GM21825 (cell line): ENCODE measurements at regions not wholly inside any gene's neighbourhood (a gene's known extent, or its start where the extent isn't known, plus 50 kb on each side); places are given as distances from the start of the nearest gene placed in this dataset.
"Not testable (repeated sequence)": the region's sequence is repeated elsewhere in the genome, so short reads cannot be mapped to it uniquely, and the experiment has no call there.

ENCODE experiments used
- ATAC-seq: cut with Tn5 transposase; IDR thresholded peaks from one replicate; pipeline ENCODE4 v1.9.1; 2021; ENCODE audit warnings: mild to moderate bottlenecking, moderate library complexity; ENCODE audit not compliant: unreplicated experiment

- ATAC-seq = no peak
Observed at GRCh38 chr1:81304187-81304586, 496.5 kb upstream of the ADGRL2 start.

- no peak for ATAC-seq
Observed at GRCh38 chr1:81299892-81300291, 500.8 kb upstream of the ADGRL2 start.

- no peak for ATAC-seq
Observed at GRCh38 chr1:81298266-81298665, 502.5 kb upstream of the ADGRL2 start.

DNA sequence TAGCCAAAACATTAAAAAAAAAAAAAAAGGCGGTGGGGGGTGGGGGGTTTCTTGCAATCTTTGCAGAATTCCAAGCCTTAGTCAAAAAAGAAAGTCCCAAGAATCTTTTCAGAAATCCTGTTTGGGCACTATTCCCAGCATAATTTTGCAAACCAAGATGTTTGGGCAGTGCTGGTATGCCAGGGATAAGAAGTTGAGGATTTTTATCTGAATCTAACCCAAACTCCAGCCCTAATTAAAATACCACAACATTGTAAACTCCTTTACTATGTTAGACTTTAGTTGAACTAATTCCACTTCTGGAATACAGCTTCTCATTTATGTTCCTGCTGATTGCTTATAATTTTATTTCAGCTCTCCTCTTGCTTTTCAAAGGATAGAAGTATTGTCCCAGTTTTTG, 504.1 kb upstream of the ADGRL2 start:
- ATAC-seq = no peak

DNA sequence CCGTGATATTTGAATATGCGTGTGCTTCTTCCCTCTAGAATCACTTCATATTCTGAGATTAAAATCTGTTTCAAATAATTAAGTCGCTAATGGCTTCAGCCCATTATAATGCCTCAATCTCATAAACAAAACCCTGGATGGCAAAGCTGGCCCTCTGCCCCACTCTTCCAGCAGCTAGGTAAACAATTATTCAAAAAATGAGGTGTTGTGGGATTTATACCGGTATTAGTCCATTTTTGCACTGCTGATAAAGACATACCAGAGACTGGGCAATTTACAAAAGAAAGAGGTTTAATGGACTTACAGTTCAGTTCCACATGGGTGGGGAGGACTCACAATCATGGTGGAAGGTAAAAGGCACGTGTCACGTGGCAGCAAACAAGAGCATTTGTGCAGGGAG, 510.4 kb upstream of the ADGRL2 start:
- no peak for ATAC-seq

DNA sequence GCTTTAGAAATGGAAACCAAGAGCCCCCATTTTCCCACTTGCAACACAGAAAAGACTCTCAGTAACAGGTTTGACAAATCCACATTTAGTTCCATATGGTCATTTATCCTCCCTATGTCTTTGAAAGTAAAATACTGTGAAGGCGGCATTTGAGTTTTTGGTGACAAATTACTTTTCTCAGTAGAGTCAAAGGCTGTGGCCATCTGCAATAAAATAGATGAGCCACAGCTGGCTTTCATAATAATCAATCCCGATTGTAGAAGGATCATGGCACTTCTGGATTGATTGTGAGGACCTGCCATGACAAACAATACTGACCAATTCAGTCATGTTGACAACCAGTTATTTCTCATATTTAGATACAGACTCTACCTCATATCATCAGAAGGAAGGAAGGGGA, 512.0 kb upstream of the ADGRL2 start:
- ATAC-seq = no peak

DNA sequence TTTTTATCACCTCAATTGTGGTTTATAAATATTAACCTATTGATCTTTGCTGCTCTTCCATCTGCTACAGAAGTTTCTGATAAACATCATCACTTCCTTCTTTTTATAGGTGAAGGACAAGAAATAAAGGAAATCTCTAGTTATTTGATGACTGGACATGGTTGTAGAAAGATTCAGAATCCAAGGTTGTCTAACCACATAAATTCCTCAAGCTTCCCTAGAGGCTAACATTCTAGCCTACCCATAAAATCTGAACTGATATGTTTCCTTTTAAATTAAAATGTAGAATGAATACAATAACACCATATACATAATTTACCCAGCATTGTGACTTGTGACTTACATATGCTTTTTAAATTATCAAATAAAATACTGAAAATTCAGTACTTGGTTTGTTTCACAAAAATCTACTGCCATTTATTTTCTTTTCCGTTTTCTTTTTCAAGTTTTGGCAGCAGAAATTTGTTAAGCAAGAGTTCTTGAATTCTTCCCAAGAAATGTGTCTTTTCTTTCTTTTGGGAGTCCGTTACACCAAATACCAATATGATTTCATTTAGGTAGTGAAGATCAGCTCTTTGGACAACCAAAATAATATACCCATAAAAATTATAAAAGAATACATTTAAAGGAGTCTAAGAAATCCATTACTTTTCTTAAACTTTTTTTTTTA, 513.2 kb upstream of the ADGRL2 start:
- no peak for ATAC-seq

GRCh38 chr1:81270051-81270450, 530.7 kb upstream of the ADGRL2 start:
- ATAC-seq = no peak

GRCh38 chr1:81264976-81265375, 535.8 kb upstream of the ADGRL2 start:
- ATAC-seq = no peak

- ATAC-seq = no peak
Observed at GRCh38 chr1:81259625-81260411, 540.9 kb upstream of the ADGRL2 start.

DNA sequence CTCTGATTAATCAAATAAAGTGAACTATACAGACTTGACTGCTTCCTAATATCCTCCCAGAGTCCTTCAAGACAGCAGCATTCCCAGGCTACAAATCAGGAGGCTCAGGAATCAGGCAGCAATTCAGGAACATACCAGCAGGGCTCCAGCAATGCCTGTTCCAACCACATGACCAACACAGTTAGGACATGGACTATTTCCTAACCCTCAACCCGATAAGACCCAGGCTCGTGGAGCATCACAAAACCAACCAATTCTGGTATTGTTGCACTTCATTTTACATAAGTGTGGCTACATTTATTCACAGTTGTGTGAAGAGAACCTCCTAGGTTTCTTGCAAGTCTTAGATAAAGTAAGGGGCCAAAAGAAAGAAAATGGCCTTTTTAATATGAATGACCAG, 546.2 kb upstream of the ADGRL2 start:
- no peak for ATAC-seq

DNA sequence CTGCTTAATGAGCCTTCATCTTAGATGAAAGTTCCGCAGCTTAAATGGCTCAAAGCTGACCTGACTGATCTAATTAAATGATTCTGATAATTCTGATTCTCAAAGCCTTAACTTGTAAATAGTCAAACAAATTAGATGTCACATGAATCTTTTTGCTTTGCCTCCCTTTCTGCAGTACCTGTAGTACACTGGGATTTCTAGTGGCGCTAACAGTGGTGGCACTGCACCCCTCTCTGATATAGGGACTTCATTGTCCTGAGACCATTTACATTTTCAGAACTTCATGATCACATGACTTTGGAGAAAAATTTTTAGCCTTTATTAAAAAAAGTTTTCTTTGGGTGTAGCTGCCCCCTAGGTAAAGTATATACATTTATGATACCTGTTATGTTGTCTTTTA, 546.7 kb upstream of the ADGRL2 start:
- no peak for ATAC-seq

- ATAC-seq = no peak
Observed at GRCh38 chr1:81252471-81253151, 548.1 kb upstream of the ADGRL2 start.

DNA sequence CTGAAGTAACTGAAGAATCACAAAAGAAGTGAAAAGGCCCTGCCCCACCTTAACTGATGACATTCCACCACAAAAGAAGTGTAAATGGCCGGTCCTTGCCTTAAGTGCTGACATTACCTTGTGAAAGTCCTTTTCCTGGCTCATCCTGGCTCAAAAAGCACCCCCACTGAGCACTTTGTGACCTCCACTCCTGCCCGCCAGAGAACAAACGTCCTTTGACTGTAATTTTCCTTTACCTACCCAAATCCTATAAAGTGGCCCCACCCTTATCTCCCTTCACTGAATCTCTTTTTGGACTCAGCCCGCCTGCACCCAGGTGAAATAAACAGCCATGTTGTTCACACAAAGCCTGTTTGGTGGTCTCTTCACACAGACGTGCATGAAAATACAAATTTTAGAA, 549.9 kb upstream of the ADGRL2 start:
- not testable (repeated sequence) for ATAC-seq

DNA sequence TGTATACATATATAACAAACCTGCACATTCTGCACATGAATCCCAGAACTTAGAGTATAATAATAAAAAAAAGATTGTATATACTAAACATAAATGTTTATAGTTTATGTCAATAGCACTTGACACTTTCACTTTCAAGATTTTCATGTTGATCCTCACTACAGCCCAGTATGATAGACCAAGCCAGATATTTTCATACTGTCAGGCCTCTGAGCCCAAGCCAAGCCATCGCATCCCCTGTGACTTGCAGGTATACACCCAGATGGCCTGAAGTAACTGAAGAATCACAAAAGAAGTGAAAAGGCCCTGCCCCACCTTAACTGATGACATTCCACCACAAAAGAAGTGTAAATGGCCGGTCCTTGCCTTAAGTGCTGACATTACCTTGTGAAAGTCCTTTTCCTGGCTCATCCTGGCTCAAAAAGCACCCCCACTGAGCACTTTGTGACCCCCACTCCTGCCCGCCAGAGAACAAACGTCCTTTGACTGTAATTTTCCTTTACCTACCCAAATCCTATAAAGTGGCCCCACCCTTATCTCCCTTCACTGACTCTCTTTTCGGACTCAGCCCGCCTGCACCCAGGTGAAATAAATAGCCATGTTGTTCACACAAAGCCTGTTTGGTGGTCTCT, 555.5 kb upstream of the ADGRL2 start:
- not testable (repeated sequence) for ATAC-seq

GRCh38 chr1:81244612-81245011, 556.1 kb upstream of the ADGRL2 start:
- not testable (repeated sequence) for ATAC-seq

GRCh38 chr1:81242103-81242502, 558.6 kb upstream of the ADGRL2 start:
- no peak for ATAC-seq

- ATAC-seq = no peak
Observed at GRCh38 chr1:81238129-81238528, 562.6 kb upstream of the ADGRL2 start.

DNA sequence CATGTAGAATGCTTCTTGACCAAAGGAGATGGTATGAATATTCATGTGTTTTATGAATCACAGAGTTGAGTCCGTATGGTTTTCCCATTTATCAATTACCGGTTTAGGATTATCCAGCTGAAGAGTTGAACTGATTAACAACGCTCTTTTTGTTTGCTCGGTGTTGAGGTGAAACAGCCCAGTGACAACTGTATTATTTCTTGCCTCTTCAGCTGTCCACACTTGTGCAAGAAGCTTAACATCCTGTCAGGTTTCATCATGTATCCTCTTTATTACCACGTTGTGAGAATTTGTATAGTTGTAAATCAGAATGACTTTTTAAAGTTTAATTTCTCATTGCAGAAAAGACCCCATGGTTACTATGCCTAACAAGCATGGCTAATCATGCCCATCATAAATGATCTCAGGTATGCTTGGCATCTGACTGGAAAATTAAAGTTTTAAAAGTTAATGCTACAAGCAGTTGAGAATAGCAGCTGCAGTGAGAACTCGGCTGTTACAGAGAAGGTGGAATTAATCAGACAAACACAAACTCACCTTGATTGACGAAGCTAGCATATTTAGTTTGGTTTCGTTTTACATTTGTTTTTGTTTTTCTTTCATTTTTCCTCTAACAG, 563.2 kb upstream of the ADGRL2 start:
- ATAC-seq = no peak

- ATAC-seq = no peak
Observed at GRCh38 chr1:81234237-81234636, 566.5 kb upstream of the ADGRL2 start.

- ATAC-seq = no peak
Observed at GRCh38 chr1:81233591-81233990, 567.1 kb upstream of the ADGRL2 start.
